ENCODE measurements at regions not wholly inside any gene's neighbourhood (a gene's known extent, or its start where the extent isn't known, plus 50 kb on each side); places are given as distances from the start of the nearest gene placed in this dataset.

- no peak for TF ChIP-seq SP1 (IDR thresholded peaks at IDR 0.05; ENCODE audit: low read depth, low read length)
- TF ChIP-seq CBX5 (IDR thresholded peaks at IDR 0.05; ENCODE audit: low read depth, low read length) = no peak
- TF ChIP-seq CHD7 (IDR thresholded peaks at IDR 0.05; ENCODE audit: insufficient replicate concordance, low read length) = no peak
- no peak for TF ChIP-seq JUN (IDR thresholded peaks at IDR 0.05; ENCODE audit: low read depth, low read length)
Observed at GRCh38 chr13:99812625-99813024, 158.9 kb downstream of the ZIC5 start (continued).

Measured in H1 (cell line).